HL-60 (cell line): ENCODE measurements at regions not wholly inside any gene's neighbourhood (a gene's known extent, or its start where the extent isn't known, plus 50 kb on each side); places are given as distances from the start of the nearest gene placed in this dataset.

Source experiments
- DNase-seq, 2 experiments: peaks; one replicate each; pipeline ENCODE4 v3.0.0-alpha.2; 2010 to 2020; ENCODE audit warnings: low read depth in 1 of 2, low spot score in 1 of 2
- H3K27ac ChIP-seq: fragments of 250-450 bp; sonication (Bioruptor Pico); replicated peaks from 2 replicates; pipeline ENCODE4 v1.5.1; 2020; ENCODE audit warnings: mild to moderate bottlenecking, moderate library complexity
- H3K27me3 ChIP-seq: fragments of 250-450 bp; sonication (Bioruptor Pico); 2 replicates; pipeline ENCODE4 v1.5.1; 2021; ENCODE audit warnings: mild to moderate bottlenecking, moderate library complexity; ENCODE audit not compliant: insufficient read depth, poor library complexity, severe bottlenecking
- H3K4me3 ChIP-seq: replicated peaks from 2 replicates; pipeline ENCODE4 v1.5.1; 2011; ENCODE audit warnings: mild to moderate bottlenecking, control low read depth, low read length; ENCODE audit not compliant: insufficient read depth
- GABPA ChIP-seq: IDR thresholded peaks from 2 replicates; pipeline ENCODE4 v1.6.1; 2012; ENCODE audit warnings: low read depth
- POLR2AphosphoS5 ChIP-seq: IDR thresholded peaks from 2 replicates; pipeline ENCODE4 v1.6.1; 2012; ENCODE audit warnings: low read depth
- SPI1 ChIP-seq: IDR thresholded peaks from 2 replicates; pipeline ENCODE4 v1.6.1; 2012; ENCODE audit warnings: low read depth, mild to moderate bottlenecking, borderline replicate concordance
- TF ChIP-seq, protein P1 (sequence below): IDR thresholded peaks from 2 replicates; pipeline ENCODE4 v1.6.1; 2012; ENCODE audit warnings: low read depth; ENCODE audit not compliant: insufficient replicate concordance
- TF ChIP-seq, protein P2 (sequence below): IDR thresholded peaks from one replicate; pipeline ENCODE4 v1.5.1; 2011; ENCODE audit warnings: low read length, control low read depth, inconsistent platforms; ENCODE audit not compliant: insufficient read depth

DNA sequence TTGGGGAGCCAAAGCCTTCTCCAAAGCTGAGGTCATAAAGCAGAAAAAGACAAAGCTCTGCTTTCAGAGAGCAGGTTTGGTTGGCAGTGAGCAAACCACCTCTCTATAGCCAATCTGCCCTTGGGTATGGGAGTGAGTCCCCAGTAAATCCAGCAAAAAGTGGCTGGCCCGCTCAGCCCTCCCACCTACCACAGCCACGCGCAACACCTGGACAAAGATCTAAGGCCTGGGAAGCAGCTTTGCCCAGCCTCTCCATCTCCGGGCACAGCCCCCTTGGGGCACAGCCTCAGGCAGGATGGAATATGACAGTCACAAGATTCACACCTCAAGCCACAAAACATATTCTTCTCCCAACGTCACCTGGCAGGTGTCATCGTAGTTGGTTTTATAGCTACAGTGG is 211.7 kb upstream of the EEA1 start:
- Histone ChIP-seq H3K4me3 (no peak overlapping the region), H3K27me3 (no peaks in the 10 kb centered on the region), H3K27ac (no peak overlapping the region; the same call in 1 of the 2 replicates)
- no peak for TF ChIP-seq GABPA
- TF ChIP-seq, protein P1, sequence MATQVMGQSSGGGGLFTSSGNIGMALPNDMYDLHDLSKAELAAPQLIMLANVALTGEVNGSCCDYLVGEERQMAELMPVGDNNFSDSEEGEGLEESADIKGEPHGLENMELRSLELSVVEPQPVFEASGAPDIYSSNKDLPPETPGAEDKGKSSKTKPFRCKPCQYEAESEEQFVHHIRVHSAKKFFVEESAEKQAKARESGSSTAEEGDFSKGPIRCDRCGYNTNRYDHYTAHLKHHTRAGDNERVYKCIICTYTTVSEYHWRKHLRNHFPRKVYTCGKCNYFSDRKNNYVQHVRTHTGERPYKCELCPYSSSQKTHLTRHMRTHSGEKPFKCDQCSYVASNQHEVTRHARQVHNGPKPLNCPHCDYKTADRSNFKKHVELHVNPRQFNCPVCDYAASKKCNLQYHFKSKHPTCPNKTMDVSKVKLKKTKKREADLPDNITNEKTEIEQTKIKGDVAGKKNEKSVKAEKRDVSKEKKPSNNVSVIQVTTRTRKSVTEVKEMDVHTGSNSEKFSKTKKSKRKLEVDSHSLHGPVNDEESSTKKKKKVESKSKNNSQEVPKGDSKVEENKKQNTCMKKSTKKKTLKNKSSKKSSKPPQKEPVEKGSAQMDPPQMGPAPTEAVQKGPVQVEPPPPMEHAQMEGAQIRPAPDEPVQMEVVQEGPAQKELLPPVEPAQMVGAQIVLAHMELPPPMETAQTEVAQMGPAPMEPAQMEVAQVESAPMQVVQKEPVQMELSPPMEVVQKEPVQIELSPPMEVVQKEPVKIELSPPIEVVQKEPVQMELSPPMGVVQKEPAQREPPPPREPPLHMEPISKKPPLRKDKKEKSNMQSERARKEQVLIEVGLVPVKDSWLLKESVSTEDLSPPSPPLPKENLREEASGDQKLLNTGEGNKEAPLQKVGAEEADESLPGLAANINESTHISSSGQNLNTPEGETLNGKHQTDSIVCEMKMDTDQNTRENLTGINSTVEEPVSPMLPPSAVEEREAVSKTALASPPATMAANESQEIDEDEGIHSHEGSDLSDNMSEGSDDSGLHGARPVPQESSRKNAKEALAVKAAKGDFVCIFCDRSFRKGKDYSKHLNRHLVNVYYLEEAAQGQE, result no peak
- TF ChIP-seq, protein P2, sequence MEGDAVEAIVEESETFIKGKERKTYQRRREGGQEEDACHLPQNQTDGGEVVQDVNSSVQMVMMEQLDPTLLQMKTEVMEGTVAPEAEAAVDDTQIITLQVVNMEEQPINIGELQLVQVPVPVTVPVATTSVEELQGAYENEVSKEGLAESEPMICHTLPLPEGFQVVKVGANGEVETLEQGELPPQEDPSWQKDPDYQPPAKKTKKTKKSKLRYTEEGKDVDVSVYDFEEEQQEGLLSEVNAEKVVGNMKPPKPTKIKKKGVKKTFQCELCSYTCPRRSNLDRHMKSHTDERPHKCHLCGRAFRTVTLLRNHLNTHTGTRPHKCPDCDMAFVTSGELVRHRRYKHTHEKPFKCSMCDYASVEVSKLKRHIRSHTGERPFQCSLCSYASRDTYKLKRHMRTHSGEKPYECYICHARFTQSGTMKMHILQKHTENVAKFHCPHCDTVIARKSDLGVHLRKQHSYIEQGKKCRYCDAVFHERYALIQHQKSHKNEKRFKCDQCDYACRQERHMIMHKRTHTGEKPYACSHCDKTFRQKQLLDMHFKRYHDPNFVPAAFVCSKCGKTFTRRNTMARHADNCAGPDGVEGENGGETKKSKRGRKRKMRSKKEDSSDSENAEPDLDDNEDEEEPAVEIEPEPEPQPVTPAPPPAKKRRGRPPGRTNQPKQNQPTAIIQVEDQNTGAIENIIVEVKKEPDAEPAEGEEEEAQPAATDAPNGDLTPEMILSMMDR, result no peak
- no peak for TF ChIP-seq POLR2AphosphoS5
- no peak for TF ChIP-seq SPI1
- no peak for DNase-seq

DNA sequence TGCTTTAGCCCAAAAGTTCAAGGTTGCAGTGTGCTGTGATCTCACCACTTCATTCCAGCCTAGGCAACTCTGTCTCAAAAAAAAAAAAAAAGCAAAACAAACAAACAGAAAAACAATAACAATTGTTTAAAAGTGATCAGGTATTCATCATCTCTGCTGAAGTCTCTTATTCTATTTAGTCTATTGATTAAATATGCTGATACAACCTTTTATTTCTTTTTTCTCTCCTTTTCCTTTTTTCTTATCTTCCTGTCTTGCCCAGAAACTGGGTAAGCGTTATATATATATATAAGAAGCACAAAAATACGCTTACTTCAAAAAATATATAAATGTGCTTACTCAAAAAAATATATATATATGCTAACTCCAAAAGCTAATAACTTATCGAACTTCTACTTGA is 213.8 kb upstream of the EEA1 start:
- Histone ChIP-seq H3K27ac (no peak overlapping the region), H3K27me3 (no peaks in the 10 kb centered on the region), H3K4me3 (no peak overlapping the region)
- TF ChIP-seq SPI1, result no peak
- TF ChIP-seq POLR2AphosphoS5, result no peak
- TF ChIP-seq, protein P2, result no peak
- TF ChIP-seq, protein P1, result no peak
- no peak for TF ChIP-seq GABPA
- no peak for DNase-seq

DNA sequence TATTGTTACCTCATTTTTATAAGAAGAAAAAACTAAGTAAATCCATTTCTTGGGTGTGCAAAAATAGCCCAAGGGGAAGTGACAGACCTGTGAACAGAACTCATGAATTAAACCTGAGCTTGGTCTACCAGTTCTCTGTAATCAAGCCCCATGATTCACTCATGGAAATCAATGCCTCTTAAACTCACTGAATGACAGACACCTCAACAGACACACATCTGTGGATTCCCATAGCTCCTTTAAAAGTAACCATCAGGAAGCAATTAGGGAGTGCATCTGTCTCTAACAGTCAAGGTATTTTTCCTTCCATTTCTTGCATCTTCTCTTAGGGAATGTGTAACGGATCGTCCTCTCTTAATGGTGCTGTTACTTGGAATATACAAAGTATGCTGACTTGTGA is 215.0 kb upstream of the EEA1 start:
- no peak overlapping the region for H3K27ac ChIP-seq
- no peaks in the 10 kb centered on the region for H3K27me3 ChIP-seq
- H3K4me3 ChIP-seq, result no peak overlapping the region
- TF ChIP-seq, protein P2, result no peak
- TF ChIP-seq POLR2AphosphoS5 (no peak), SPI1 (no peak), GABPA (no peak)
- TF ChIP-seq, protein P1, result no peak
- no peak for DNase-seq
